ENCODE measurements at regions not wholly inside any gene's neighbourhood (a gene's known extent, or its start where the extent isn't known, plus 50 kb on each side); places are given as distances from the start of the nearest gene placed in this dataset.

DNA sequence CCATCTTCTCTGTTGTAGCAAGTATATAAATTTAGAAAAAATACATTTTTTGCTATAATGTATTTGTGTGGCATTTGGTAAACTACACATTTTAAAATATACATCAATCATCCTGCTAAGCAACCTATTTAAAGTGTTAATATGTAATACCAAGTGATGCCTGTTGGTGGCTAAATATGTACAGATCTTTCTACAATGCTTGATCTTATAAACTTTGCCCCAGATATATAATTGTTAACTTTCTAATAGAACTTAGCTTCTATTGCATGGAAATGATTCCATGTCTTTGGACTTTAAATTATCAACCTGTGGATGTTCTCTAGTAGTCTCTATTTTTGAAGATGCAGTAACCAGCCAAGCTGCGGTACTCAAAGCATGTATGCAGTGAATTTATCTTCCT lies 1260.4 kb upstream of the RAG2 start:
- H3K27ac ChIP-seq (replicated peaks), result no peak overlapping the region
- TF ChIP-seq GABPA (IDR thresholded peaks at IDR 0.05; ENCODE audit: low read depth) (no peak), POLR2AphosphoS5 (IDR thresholded peaks at IDR 0.05; ENCODE audit: low read depth) (no peak), SPI1 (IDR thresholded peaks at IDR 0.05; ENCODE audit: borderline replicate concordance, low read depth) (no peak)
- TF ChIP-seq, protein P1, sequence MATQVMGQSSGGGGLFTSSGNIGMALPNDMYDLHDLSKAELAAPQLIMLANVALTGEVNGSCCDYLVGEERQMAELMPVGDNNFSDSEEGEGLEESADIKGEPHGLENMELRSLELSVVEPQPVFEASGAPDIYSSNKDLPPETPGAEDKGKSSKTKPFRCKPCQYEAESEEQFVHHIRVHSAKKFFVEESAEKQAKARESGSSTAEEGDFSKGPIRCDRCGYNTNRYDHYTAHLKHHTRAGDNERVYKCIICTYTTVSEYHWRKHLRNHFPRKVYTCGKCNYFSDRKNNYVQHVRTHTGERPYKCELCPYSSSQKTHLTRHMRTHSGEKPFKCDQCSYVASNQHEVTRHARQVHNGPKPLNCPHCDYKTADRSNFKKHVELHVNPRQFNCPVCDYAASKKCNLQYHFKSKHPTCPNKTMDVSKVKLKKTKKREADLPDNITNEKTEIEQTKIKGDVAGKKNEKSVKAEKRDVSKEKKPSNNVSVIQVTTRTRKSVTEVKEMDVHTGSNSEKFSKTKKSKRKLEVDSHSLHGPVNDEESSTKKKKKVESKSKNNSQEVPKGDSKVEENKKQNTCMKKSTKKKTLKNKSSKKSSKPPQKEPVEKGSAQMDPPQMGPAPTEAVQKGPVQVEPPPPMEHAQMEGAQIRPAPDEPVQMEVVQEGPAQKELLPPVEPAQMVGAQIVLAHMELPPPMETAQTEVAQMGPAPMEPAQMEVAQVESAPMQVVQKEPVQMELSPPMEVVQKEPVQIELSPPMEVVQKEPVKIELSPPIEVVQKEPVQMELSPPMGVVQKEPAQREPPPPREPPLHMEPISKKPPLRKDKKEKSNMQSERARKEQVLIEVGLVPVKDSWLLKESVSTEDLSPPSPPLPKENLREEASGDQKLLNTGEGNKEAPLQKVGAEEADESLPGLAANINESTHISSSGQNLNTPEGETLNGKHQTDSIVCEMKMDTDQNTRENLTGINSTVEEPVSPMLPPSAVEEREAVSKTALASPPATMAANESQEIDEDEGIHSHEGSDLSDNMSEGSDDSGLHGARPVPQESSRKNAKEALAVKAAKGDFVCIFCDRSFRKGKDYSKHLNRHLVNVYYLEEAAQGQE (IDR thresholded peaks at IDR 0.05; ENCODE audit: insufficient replicate concordance, low read depth), result no peak
- TF ChIP-seq, protein P2, sequence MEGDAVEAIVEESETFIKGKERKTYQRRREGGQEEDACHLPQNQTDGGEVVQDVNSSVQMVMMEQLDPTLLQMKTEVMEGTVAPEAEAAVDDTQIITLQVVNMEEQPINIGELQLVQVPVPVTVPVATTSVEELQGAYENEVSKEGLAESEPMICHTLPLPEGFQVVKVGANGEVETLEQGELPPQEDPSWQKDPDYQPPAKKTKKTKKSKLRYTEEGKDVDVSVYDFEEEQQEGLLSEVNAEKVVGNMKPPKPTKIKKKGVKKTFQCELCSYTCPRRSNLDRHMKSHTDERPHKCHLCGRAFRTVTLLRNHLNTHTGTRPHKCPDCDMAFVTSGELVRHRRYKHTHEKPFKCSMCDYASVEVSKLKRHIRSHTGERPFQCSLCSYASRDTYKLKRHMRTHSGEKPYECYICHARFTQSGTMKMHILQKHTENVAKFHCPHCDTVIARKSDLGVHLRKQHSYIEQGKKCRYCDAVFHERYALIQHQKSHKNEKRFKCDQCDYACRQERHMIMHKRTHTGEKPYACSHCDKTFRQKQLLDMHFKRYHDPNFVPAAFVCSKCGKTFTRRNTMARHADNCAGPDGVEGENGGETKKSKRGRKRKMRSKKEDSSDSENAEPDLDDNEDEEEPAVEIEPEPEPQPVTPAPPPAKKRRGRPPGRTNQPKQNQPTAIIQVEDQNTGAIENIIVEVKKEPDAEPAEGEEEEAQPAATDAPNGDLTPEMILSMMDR (IDR thresholded peaks at IDR 0.05; ENCODE audit: insufficient read depth, low read length), result no peak
- no peaks in the 10 kb centered on the region for H3K27me3 ChIP-seq (ENCODE audit: insufficient read depth, poor library complexity, severe bottlenecking)
- H3K4me3 ChIP-seq (replicated peaks; ENCODE audit: insufficient read depth, low read length), result no peak overlapping the region
- no peak for DNase-seq (ENCODE audit: low read depth in 1 of 2, low spot score in 1 of 2)

DNA sequence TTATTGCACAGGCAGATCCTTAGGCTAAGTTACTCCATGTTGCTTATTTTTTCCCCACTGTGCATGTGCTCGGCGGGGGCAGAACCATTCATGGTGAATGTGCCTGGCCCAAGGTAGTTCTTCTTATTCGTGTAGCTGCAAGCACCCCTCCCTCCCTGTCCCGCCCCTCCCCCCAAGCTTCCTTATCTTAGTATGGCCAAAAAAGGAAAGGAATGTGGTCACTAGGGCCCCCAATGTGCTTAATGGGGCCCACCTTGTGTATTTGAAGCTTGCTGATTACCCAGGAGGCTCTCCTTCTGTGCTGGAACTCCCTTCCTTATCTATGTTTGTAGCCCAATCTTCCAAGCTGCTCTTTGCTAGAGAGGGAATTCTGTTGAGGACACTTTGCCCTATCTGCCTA lies 1259.7 kb upstream of the RAG2 start:
- no peak for DNase-seq (ENCODE audit: low read depth in 1 of 2, low spot score in 1 of 2)
- no peak overlapping the region for H3K27ac ChIP-seq (replicated peaks)
- TF ChIP-seq, protein P2 (IDR thresholded peaks at IDR 0.05; ENCODE audit: insufficient read depth, low read length), result no peak
- TF ChIP-seq GABPA (IDR thresholded peaks at IDR 0.05; ENCODE audit: low read depth), result no peak
- no peak for TF ChIP-seq POLR2AphosphoS5 (IDR thresholded peaks at IDR 0.05; ENCODE audit: low read depth)
- no peak overlapping the region for H3K4me3 ChIP-seq (replicated peaks; ENCODE audit: insufficient read depth, low read length)
- no peaks in the 10 kb centered on the region for H3K27me3 ChIP-seq (ENCODE audit: insufficient read depth, poor library complexity, severe bottlenecking)

DNA sequence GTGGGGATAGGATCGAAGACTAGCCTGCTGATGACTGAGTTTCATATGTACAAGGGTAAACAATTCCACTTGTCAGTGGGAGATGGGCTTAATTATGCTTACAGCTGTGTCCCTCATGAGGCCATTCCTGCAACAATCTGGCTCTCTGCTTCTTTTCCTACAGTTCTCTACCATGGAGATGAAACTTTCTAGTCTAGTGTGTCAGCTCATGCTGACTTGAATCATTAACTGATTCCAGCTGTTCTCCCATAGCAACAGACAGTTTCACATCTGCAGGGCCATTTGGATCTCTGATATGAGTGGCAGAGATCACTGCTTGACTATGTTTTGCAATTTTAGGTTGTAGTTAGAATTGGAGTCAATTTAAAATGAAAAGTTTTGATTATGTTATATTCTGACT lies 1251.7 kb upstream of the RAG2 start:
- no peak overlapping the region for H3K4me3 ChIP-seq (replicated peaks; ENCODE audit: insufficient read depth, low read length)
- H3K27ac ChIP-seq (replicated peaks), result no peak overlapping the region
- TF ChIP-seq, protein P2 (IDR thresholded peaks at IDR 0.05; ENCODE audit: insufficient read depth, low read length), result no peak
- TF ChIP-seq, protein P1 (IDR thresholded peaks at IDR 0.05; ENCODE audit: insufficient replicate concordance, low read depth), result no peak
- no peak for TF ChIP-seq GABPA (IDR thresholded peaks at IDR 0.05; ENCODE audit: low read depth)
- TF ChIP-seq SPI1 (IDR thresholded peaks at IDR 0.05; ENCODE audit: borderline replicate concordance, low read depth), result no peak
- TF ChIP-seq POLR2AphosphoS5 (IDR thresholded peaks at IDR 0.05; ENCODE audit: low read depth), result no peak
- DNase-seq (ENCODE audit: low read depth in 1 of 2, low spot score in 1 of 2), result no peak
- no peaks in the 10 kb centered on the region for H3K27me3 ChIP-seq (ENCODE audit: insufficient read depth, poor library complexity, severe bottlenecking)

DNA sequence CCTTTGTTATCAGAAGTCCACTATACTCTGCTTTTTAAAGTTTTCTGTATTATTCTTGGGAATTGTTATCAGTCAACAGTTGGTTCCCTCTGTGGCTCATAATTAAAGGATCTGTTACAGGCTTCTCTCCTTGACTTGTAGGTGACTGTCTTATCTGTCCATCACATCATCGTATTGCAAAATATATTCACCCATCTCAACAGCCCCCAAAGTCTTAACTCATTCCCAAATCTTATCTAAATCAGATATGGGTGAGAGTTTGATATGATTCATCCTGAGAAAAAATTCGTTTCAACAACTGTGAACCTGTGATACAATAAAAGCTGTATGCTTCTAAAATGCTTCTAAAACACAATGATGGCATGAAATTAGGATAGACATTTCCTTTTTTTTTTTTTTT lies 1245.6 kb upstream of the RAG2 start:
- TF ChIP-seq, protein P2 (IDR thresholded peaks at IDR 0.05; ENCODE audit: insufficient read depth, low read length), result no peak
- TF ChIP-seq SPI1 (IDR thresholded peaks at IDR 0.05; ENCODE audit: borderline replicate concordance, low read depth) (no peak), GABPA (IDR thresholded peaks at IDR 0.05; ENCODE audit: low read depth) (no peak), POLR2AphosphoS5 (IDR thresholded peaks at IDR 0.05; ENCODE audit: low read depth) (no peak)
- TF ChIP-seq, protein P1 (IDR thresholded peaks at IDR 0.05; ENCODE audit: insufficient replicate concordance, low read depth), result no peak
- H3K27me3 ChIP-seq (ENCODE audit: insufficient read depth, poor library complexity, severe bottlenecking), result no peaks in the 10 kb centered on the region
- no peak for DNase-seq (ENCODE audit: low read depth in 1 of 2, low spot score in 1 of 2)
- no peak overlapping the region for H3K27ac ChIP-seq (replicated peaks)
- no peak overlapping the region for H3K4me3 ChIP-seq (replicated peaks; ENCODE audit: insufficient read depth, low read length)

All from HL-60 (cell line).